ENCODE measurements at regions not wholly inside any gene's neighbourhood (a gene's known extent, or its start where the extent isn't known, plus 50 kb on each side); places are given as distances from the start of the nearest gene placed in this dataset.
"Not testable (repeated sequence)": the region's sequence is repeated elsewhere in the genome, so short reads cannot be mapped to it uniquely, and the experiment has no call there.

DNA sequence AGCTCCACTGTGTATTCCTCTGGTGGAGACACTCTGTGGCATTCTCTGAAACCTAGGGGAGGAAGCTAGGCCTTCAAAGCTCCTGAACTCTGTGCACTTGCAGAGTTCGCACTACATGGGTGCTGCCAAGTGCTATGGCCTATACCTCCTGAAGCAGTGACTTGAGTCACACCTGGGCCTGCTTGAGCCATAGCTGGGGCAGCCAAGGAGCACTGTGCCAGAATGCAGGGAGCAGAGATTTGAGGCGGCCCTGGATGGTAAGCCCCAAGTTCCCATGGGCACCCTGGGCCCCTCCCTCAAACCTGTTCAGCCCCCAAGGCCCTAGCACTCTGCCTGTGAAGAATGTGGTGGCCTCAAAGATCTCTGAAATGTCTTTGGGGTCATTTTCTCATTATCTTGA is 212.9 kb downstream of the SPATA31A6 start:
- DNase-seq (ENCODE audit: insufficient read length) = no peak
- no peak for FAIRE-seq
- no peak for TF ChIP-seq TAF1 (IDR thresholded peaks at IDR 0.05; ENCODE audit: borderline replicate concordance, low read depth, low read length)
- TF ChIP-seq POLR2AphosphoS5 (IDR thresholded peaks at IDR 0.05; ENCODE audit: low read depth, low read length) = no peak
- TF ChIP-seq POLR2A (IDR thresholded peaks at IDR 0.05; ENCODE audit: low read depth, low read length) = no peak

DNA sequence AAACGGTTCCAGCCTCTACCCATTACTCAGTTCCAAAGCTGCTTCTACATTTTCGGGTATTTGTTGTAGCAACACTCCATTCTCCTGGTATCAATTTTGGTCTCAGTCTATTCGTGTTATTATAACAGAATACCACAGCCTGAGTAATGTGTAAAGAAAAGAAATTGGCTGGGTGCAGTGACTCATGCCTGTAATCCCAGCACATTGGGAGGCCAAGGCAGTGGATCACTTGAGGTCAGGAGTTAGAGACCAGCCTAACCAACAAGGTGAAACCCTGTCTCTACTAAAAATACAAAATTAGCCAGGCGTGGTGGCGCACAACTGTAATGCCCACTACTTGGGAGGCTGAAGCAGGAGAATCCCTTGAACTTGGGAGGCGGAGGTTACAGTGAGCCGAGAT is 213.9 kb downstream of the SPATA31A6 start:
- not testable (repeated sequence) for DNase-seq (ENCODE audit: insufficient read length); FAIRE-seq

DNA sequence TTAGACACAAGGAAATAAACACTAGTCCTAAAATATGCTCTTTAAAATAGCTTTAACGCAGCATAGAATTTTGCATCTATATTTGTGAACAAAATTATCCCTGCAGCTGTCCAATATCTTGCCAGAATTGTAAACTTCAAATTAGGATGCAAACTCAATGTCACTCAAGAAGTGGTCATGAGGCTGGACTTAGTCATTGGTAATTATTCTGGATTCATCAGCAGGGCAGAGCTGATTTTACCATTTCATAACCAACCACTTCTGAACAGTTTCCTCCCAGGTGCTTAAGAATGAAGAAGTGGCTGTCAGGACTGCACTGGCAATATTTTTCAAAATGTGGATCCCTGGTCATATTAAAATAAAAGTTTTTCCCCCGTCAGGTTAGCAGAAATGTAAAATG is 219.5 kb downstream of the SPATA31A6 start:
- DNase-seq (ENCODE audit: insufficient read length); FAIRE-seq: not testable (repeated sequence)

DNA sequence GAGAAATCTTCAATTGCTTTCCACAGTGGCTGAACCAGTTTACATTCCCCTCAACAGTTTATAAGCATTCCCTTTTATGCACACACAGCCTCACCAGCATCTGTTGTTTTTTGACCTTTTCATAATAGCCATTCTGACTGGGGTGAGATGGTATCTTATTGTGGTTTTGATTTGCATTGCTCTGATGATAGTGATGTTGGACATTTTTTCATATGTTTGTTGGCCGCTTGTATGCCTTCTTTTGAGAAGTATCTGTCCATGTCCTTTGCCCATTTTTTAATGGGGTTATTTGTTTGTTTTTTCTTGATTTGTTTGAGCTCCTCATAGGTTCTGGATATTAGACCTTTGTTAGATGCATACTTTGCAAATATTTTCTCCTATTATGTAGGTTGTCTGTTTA is 226.1 kb downstream of the SPATA31A6 start:
- not testable (repeated sequence) for FAIRE-seq; DNase-seq (ENCODE audit: insufficient read length)

DNA sequence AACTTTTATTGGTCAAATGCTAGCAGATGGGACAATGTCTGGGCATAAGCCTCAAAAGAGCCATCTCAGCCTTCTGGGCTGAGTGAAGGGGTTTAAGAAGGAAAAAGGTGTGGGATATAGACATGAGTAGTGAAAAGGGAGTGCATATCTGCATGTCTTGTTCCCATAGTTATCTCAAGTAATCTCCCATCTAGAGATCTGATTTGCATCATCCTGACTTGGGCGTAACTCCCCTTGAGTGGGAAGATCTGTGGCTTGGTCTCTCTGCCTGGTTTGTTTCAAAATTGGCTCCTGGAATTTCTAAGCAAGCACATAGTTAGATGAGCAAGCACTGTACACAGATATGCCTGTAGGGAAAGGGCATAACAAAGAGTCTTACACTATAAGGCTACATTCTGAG is 228.9 kb downstream of the SPATA31A6 start:
- DNase-seq (ENCODE audit: insufficient read length); FAIRE-seq: not testable (repeated sequence)

DNA sequence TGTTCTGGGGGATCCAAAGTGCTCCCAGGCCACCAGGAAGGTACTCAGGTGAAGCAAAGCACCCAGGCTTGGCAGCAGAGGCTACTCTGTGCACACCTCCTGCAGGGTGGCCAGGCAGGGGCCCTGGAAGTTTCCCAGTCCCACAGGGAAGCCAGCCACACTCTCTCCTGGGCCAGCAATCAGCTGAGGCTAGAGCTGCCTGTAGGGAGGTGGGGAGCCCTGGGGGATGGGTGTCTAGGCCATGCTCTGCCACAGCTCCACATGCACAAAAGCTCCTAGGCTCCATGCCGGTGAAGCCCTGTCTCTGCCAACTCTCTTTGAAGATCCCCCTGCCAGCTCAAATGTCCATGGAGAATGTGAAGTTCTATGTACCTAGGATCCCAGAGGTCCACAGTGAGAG is 231.4 kb downstream of the SPATA31A6 start:
- not testable (repeated sequence) for DNase-seq (ENCODE audit: insufficient read length); FAIRE-seq

DNA sequence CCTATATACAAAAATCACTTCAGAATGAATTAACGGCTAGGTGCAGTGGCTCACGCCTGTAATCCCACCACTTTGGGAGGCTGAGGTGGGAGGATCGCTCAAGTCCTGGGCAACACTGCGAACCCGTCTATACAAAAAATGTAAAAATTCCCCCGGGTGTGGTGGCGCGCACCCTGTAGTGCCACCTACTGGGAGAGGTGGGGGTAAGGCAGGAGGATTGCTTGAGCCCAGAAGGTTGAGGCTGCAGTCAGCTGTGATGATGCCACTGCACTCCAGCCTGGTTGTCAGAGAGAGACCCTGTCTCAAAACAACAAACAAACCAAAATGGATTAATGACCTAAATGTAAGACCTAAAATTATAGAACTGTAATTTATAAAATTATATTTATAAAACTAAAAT is 236.2 kb downstream of the SPATA31A6 start:
- FAIRE-seq; DNase-seq (ENCODE audit: insufficient read length): not testable (repeated sequence)

DNA sequence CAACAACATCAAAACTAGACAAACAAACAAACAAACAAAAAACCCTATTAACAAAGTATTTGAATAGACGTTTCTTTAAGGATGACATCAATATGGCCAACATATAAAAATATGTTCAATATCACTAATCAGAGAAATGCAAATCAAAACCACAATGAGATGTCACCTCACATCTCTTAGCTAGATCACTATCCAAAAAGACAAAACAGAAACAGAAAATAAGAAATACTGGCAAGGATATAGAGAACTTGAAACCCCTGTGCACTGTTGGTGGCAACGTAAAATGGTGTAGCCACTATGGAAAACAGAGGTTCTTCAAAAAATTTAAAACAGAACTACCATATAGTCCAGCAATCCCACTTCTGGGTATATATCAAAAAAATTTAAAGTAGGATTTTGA is 236.9 kb downstream of the SPATA31A6 start:
- DNase-seq (ENCODE audit: insufficient read length); FAIRE-seq: not testable (repeated sequence)

DNA sequence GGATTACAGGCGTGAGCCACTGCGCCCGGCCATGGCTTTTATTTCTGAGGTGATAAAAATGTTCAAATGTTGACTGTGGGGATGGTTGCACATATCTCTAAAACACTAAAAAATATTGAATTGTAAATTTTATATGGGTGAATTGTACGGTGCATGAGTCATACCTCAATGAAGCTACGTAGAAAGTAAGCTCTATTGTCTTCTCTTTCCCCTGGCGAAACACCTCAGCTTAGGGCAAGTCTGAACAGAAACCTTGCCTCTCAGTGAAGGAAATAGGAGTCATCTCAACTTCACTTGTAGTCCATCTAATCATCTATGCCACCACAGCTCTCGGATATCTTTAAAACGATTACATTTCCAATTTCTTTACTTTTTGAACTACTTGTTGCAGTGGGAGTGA is 238.2 kb downstream of the SPATA31A6 start:
- not testable (repeated sequence) for DNase-seq (ENCODE audit: insufficient read length); FAIRE-seq

DNA sequence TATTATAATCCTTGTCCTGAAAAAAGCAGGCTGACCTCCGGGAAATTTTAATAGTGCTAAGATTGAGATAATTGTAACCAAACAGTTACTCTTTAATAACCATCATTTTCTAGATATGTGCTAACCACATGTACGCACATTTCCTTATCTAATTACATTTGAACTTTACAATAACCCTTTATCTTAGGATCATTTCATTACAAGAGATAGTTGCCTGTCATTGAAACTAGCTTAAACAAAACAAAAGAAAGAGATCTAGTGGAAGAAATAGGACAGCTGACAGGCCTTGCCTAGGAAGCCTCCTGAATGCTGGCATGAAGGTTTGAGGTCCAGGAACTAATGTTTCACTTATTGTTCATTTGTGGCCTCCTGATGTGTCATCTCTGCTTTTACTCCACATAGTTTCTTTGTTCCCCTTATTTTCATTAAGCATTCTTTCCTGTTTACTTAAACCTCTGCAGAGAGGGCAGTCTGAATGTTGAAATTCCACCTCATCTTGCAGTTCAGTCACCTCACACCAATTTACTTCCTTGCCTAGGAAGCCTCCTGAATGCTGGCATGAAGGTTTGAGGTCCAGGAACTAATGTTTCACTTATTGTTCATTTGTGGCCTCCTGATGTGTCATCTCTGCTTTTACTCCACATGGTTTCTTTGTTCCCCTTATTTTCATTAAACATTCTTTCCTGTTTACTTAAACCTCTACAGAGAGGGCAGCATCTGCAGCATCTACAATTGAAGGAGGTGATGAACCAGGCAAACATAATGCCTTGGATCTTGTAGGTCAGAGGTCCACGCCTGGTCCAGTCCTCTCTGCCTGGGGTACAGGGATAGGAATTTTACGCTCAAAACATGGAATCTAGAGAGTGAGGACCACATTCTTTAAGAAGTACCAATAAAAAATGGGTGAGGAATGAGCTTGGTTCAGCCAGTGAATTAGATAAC is 247.5 kb downstream of the SPATA31A6 start:
- FAIRE-seq; DNase-seq (ENCODE audit: insufficient read length): not testable (repeated sequence)

DNA sequence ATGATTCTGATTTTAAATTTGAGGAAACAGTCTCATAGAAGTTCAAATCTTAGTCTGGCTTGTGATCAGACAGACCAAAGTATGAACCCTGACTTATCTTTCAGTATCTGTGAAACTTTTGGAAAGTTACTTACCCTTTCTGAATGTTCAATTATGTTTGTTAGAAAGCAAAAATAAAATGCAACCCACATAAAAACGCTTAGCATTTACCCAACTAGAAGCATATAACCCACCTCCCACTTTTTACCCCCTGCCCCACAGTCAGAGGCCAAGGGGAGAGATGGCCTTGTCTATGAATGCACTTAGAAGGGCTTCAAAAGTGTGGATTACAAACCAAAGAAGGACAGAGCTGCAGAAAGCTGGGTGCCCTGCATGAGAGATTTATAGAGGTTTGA is 248.2 kb downstream of the SPATA31A6 start:
- not testable (repeated sequence) for DNase-seq (ENCODE audit: insufficient read length); FAIRE-seq

DNA sequence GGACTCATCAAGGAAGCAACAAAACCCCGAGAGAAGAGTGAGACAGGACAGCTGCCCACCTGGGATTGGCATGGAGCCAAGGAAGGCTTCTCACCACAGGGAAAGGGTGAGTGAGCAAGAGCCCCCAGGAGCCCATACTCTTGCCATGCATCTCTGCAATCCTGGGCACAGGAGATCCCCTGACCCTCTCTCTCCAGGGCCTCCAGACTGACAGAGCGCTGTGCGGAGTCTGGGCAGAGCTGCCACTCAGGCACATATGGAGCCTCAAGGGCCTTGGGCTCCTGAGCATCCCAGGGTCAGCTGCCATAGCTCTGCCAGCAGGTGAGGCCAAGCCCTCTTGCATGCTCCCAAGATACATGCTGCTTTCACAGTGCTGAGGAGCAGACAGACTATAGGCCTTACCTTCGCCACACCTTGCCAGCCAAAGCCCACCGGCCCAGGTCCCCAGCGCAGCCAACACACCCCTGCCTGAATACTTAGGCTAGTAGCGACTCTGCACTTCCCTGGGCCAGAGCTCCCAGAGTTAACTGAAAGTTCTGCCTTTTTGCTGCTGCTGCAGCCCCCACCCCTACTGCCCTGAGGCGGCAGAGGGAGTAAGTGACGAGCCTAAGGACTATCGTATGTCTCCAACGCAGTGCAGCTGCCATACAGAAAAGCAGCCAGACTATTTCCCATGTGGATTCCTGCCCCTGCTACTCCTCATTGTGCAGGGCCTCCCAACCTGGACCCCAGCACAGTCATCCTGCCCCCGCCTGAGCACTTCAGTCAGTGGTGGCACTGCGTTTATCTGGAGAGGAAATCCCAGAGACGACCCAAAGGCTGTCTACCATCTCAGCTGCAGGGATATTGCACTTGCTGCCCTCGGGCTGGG is 251.6 kb downstream of the SPATA31A6 start:
- DNase-seq (ENCODE audit: insufficient read length); FAIRE-seq: not testable (repeated sequence)

DNA sequence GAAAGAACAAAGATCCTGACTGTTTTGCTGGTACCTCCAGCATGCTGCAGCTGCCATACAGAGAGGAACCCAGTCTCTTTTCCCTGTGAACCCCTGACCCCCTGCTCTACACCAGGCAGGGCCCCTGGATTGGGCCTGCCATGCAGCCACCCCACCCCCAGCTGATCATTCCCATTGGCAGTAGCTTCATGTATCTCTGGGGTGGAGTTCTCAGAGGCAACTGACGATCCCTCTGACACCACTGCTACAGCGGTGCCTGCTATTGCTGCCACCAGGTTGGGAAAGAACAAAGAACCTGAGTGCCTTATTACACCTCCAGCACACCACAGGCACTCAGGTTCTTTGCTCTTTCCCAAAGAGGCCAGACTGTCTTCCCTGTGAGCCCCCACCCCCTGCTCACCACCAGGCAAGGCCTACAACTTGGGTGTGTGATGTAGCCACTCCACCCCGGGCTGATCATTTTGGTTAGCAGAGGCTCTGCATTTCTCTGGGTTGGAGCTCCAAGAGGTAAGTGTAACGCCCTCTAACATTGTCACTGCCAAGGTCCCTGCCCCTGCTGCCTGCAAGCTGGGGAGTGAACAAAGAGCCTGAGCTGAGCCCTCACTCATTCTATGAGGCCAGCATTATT is 252.4 kb downstream of the SPATA31A6 start:
- DNase-seq (ENCODE audit: insufficient read length); FAIRE-seq: not testable (repeated sequence)

DNA sequence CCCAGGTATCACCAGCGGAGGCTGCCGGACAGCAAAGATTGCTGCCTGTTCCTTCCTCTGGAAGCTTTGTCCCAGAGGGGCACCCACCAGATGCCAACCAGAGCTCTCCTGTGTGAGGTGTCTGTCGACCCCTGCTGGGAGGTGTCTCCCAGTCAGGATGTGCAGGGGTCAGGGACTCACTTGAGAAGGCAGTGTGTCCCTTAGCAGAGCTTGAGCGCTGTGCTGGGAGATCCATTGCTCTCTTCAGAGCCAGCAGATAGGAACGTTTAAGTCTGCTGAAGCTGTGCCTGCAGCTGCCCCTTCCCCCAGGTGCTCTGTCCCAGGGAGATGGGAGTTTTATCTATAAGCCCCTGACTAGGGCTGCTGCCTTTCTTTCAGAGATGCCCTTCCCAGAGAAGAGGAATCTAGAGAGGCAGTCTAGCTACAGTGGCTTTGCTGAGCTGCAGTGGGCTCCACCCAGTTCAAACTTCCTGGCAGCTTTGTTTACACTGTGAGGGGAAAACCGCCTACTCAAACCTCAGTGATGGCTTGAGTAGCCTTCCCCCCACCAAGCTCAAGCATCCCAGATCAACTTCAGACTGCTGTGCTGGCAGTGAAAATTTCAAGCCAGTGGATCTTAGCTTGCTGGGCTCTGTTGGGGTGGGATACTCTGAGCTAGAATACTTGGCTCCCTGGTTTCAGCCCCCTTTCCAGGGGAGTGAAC is 253.7 kb downstream of the SPATA31A6 start:
- not testable (repeated sequence) for FAIRE-seq; DNase-seq (ENCODE audit: insufficient read length)

DNA sequence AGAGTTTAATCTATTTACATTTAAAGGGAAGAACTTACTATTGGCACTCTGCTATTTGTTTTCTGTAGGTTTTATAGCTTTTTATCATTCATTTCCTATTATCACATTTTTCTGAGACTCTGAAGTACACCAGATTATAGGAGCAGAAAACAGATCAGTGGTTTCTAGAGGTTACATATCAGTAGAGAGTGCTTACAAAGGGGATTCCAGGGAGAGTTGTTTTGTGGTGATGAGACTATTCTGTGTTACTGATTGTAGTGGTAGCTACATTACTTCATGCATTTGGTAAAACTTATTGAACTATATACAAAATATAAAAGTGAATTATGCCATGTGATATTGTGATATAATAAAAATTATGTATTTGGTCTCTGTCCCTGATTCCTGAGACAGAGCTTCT is 259.2 kb downstream of the SPATA31A6 start:
- not testable (repeated sequence) for DNase-seq (ENCODE audit: insufficient read length); FAIRE-seq

DNA sequence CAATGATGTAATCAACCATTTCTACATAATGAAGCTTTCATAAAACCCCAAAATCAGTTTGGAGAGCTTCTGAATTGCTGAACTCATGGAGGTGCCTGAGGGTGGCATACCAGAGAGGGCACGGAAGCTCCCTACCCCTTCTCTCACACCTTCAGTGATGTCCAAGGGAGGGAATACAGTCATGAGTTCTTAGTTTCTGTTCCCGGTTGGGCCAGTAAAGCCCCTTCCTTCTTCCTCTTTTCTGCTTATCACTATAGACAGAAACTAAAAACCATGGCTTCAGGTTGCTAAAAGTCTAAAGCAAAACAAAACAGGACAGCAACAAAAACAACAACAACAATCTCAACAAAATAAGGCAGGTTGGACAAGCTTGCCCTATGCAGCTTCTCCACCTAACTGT is 260.0 kb downstream of the SPATA31A6 start:
- DNase-seq (ENCODE audit: insufficient read length); FAIRE-seq: not testable (repeated sequence)

DNA sequence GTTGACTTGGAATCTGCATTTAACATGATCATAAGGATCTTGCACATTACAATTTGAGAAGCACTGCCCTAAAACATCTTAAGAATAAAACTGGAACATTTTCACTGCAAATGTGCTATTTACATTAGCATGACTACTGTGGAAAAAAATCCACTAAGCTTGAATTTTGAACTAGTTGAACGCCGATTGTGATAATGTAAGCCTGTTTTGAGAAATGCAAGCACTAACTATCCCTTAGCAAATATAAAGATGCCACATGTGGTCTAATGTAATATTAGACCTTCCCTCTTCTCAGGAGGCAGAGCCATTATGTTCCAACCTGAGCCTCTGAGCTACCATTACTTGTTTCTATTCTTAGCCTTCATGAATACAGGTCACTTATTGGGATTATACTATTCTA is 278.0 kb downstream of the SPATA31A6 start:
- DNase-seq (ENCODE audit: insufficient read length); FAIRE-seq: not testable (repeated sequence)

DNA sequence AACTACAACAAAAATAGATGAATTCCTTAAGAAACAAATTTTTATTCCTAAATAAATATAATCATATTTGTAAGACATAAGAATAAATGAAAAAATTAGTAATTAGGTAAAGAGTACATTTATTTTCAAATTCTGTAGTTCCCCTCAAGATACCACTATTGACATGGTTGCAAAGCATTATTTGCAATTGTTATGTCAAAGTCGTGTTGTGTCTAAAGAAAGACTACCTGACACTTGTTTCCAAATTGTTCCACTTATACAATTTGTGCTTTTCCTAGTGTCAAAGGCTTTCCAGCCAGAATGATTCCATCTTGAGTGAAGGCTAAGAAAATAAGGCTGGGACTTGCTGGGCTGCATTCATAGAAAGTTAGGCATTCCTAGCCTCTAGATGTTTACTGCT is 278.4 kb downstream of the SPATA31A6 start:
- not testable (repeated sequence) for DNase-seq (ENCODE audit: insufficient read length)

DNA sequence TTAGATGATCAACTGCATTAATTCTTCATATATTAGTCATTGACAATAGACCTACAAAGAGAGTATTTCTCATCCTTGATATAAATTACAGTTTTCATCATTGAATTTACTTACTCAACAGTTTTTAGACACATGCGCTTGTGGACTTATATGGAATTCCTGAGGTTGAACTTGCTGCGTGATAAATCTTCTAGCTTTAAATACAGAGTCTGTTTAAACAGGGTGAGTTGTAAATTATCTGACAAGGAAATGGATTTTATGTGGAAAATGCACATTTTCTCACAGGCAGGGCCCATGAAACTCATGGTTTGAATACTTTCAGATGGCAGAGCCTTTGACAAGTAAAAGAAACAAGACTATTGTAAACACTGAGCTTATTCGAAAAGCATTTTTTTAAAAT is 280.5 kb downstream of the SPATA31A6 start:
- not testable (repeated sequence) for FAIRE-seq; DNase-seq (ENCODE audit: insufficient read length)

More for the DNA sequence above, 278.4 kb downstream of the SPATA31A6 start:
- not testable (repeated sequence) for FAIRE-seq

Data from GM12892 (cell line).